Femur (tissue), 1 donor: ENCODE measurements at regions not wholly inside any gene's neighbourhood (a gene's known extent, or its start where the extent isn't known, plus 50 kb on each side); places are given as distances from the start of the nearest gene placed in this dataset.
A peak's percentile ranks its signal among the peaks of the same experiment; 100 is the strongest.
"Not testable (repeated sequence)": the region's sequence is repeated elsewhere in the genome, so short reads cannot be mapped to it uniquely, and the experiment has no call there.

Source experiments
- DNase-seq: peaks from one replicate; pipeline ENCODE4 v3.0.0-alpha.2; 2017

- no peak for DNase-seq
Observed at GRCh38 chrX:137195296-137195695, 161.5 kb upstream of the GPR101 start.

- peak; percentile 17 for DNase-seq
Observed at GRCh38 chrX:137194164-137194563, 160.4 kb upstream of the GPR101 start.

- DNase-seq: no peak
Observed at GRCh38 chrX:137187540-137187939, 153.7 kb upstream of the GPR101 start.

GRCh38 chrX:137178392-137178791 is 144.6 kb upstream of the GPR101 start:
- DNase-seq: no peak

GRCh38 chrX:137172317-137172948 is 138.6 kb upstream of the GPR101 start:
- DNase-seq: no peak

GRCh38 chrX:137171626-137172025 is 137.8 kb upstream of the GPR101 start:
- no peak for DNase-seq

GRCh38 chrX:137166591-137166990 is 132.8 kb upstream of the GPR101 start:
- DNase-seq: no peak

GRCh38 chrX:137164329-137164728 is 130.5 kb upstream of the GPR101 start:
- no peak for DNase-seq

- DNase-seq: no peak
Observed at GRCh38 chrX:137151403-137151802, 117.6 kb upstream of the GPR101 start.

GRCh38 chrX:137143864-137144263 is 110.1 kb upstream of the GPR101 start:
- DNase-seq: no peak

- DNase-seq: not testable (repeated sequence)
Observed at GRCh38 chrX:137122651-137123050, 88.9 kb upstream of the GPR101 start.

GRCh38 chrX:137119049-137119448 is 85.3 kb upstream of the GPR101 start:
- DNase-seq: no peak

- DNase-seq: no peak
Observed at GRCh38 chrX:137118536-137118935, 84.7 kb upstream of the GPR101 start.

- no peak for DNase-seq
Observed at GRCh38 chrX:137118136-137118535, 84.3 kb upstream of the GPR101 start.

- not testable (repeated sequence) for DNase-seq
Observed at GRCh38 chrX:137107877-137108276, 74.1 kb upstream of the GPR101 start.

GRCh38 chrX:137101273-137101990 is 67.6 kb upstream of the GPR101 start:
- no peak for DNase-seq
